ENCODE measurements at regions not wholly inside any gene's neighbourhood (a gene's known extent, or its start where the extent isn't known, plus 50 kb on each side); places are given as distances from the start of the nearest gene placed in this dataset.

DNA sequence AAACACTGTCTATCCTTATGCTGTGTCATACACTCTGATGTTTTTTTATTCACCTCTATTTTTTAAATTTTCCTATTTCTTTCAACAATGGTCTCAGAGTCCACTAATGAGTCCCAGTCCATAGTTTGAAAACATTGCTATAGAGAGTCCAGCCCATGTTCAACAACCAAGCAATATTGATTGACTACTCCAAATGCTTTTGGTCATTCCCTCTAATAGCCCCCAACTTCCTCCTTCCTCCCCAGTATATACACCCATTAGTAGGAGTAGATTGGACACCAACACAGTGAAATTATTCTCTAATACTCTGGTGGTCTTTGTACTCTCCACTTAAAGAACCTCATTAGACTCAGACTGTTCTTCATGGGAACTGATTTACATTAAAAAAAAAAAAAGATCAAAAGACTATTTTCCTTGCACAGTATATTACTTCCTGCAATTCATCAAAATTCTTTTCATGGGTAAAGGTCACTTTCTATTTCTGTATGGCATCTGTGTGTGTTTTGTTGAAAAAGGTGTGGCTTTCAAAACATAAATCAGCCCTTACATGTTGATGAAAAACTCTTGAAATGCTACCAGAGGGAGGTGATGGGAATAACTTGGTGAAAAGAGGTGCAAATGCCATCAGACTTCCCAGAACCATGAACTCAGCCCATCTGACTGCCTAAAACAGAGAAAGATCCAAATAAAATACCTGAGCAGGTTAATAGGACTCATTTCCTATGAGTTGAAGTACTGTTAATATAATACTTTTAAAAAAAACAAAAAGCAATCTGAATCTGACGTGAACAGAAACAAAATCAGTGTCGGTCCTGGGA lies 250.3 kb upstream of the KLF3 start:
- TF ChIP-seq, protein P1, sequence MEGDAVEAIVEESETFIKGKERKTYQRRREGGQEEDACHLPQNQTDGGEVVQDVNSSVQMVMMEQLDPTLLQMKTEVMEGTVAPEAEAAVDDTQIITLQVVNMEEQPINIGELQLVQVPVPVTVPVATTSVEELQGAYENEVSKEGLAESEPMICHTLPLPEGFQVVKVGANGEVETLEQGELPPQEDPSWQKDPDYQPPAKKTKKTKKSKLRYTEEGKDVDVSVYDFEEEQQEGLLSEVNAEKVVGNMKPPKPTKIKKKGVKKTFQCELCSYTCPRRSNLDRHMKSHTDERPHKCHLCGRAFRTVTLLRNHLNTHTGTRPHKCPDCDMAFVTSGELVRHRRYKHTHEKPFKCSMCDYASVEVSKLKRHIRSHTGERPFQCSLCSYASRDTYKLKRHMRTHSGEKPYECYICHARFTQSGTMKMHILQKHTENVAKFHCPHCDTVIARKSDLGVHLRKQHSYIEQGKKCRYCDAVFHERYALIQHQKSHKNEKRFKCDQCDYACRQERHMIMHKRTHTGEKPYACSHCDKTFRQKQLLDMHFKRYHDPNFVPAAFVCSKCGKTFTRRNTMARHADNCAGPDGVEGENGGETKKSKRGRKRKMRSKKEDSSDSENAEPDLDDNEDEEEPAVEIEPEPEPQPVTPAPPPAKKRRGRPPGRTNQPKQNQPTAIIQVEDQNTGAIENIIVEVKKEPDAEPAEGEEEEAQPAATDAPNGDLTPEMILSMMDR (IDR thresholded peaks at IDR 0.05) = no peak
- TF ChIP-seq POLR2A (IDR thresholded peaks at IDR 0.05) = no peak
